IPS-18a (cell line): ENCODE measurements at regions not wholly inside any gene's neighbourhood (a gene's known extent, or its start where the extent isn't known, plus 50 kb on each side); places are given as distances from the start of the nearest gene placed in this dataset.

ENCODE experiments used
- H3K27ac ChIP-seq: one replicate; pipeline ENCODE4 v1.5.1; 2013; ENCODE audit warnings: low read length
- H3K27me3 ChIP-seq: one replicate; pipeline ENCODE4 v1.6.1; 2013; ENCODE audit warnings: mild to moderate bottlenecking, low read length; ENCODE audit not compliant: control insufficient read depth, insufficient read depth
- H3K36me3 ChIP-seq: one replicate; pipeline ENCODE4 v1.6.1; 2013; ENCODE audit warnings: low read depth, low read length; ENCODE audit not compliant: control insufficient read depth
- H3K4me1 ChIP-seq: one replicate; pipeline ENCODE4 v1.6.1; 2013; ENCODE audit warnings: low read depth, low read length; ENCODE audit not compliant: control insufficient read depth
- H3K4me3 ChIP-seq: one replicate; pipeline ENCODE4 v1.5.1; 2013; ENCODE audit warnings: low read length
- H3K9ac ChIP-seq: one replicate; pipeline ENCODE4 v1.6.1; 2013; ENCODE audit warnings: mild to moderate bottlenecking, low read length, moderate library complexity
- H3K9me3 ChIP-seq: one replicate; pipeline ENCODE4 v1.6.1; 2013; ENCODE audit warnings: low read depth, low read length; ENCODE audit not compliant: control insufficient read depth

DNA sequence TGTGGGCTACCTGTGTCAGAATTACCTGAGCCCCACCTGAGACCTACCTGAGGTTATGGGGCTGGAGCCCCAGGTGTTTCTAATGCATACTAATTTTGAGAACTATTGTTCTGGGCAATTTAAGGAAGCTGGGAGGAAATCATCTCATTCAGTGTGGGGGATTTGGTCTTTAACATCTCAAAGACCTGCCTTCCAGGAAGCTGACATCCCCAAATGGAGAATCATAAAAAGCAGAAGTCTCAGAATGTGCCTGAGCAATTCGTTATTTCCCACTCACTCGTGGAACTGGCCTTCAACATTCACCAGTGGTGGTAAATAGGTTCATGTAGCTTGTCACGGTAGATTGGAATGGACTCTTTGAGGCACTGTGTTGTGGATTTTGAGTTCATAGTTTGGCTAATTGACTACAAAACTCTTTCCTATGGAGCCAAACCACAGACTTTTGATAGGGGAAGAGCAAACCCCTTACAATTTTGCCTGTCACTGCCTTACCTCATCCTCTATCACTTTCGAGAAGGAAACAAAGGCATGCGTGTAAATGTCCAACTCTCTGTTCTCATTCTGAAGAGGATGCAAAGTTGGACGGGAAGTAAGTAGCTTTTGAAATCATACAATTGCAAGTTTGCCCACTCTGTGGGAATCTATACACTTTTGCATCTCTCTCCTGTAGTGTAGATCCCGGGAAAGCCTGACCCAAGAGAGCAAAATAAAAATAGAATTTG, 521.0 kb upstream of the MDFIC2 start:
- no peaks in the 10 kb centered on the region for H3K36me3 ChIP-seq
- H3K4me1 ChIP-seq = peaks cover 14% of the 10 kb centered on the region
- no peaks in the 10 kb centered on the region for H3K9me3 ChIP-seq
- no peak overlapping the region for H3K9ac ChIP-seq
- no peak overlapping the region for H3K27ac ChIP-seq
- H3K27me3 ChIP-seq = no peaks in the 10 kb centered on the region
- no peak overlapping the region for H3K4me3 ChIP-seq

DNA sequence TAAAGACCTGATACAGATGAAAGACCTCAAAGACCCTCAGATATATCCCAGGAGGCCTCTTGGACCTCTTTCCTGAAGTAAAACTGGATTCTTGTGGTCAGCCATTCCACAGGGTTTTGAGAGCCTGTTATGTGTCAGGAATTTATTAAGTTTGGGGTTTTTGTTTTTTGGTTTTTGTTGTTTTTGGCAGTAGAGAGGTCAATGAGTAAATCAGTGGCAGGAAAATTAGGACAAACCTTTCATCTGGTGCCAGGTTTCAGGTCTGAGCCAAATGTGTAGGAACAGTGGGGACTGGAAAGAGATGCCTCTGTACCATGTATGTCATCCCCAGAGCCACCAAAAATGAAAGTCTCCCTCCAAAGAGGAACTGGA, 520.4 kb upstream of the MDFIC2 start:
- Histone ChIP-seq H3K36me3 (no peaks in the 10 kb centered on the region), H3K4me1 (peaks cover 14% of the 10 kb centered on the region), H3K9me3 (no peaks in the 10 kb centered on the region), H3K27ac (no peak overlapping the region), H3K9ac (no peak overlapping the region), H3K27me3 (no peaks in the 10 kb centered on the region), H3K4me3 (no peak overlapping the region)

DNA sequence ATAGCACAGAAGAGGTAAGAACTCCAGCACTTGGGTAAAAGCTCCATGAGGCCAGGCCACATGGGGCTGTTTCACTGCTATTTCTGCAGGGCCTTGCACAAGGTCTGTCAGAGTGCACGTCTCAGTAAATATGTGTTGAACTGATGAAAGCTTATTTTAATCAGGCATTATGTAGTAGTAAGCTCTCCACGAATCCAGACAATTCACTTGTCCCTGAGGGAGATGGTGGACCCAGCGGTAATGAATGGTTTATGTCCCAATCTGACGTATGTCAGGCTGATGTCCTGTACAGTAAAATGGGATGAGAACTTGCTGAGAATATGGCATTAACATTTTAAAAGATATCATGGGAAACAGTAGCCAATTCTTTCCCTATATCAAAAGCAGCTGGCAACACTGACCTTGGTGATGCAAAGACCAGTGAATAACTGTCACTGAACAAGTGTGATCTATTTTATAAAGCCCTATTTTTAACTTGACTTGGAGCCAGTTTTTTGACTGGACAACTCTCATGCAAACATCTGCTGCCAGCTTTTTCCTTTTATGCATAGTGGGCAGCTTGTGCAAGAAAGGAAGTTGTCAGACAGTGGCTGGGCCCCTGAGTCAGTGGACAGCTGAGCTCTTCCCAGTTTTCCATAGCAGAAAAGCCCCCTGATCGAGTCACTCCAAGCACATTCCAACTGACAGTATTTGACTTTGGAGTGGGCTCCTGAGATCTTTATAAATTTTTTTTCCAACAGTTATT, 519.8 kb upstream of the MDFIC2 start:
- no peak overlapping the region for H3K4me3 ChIP-seq
- H3K27me3 ChIP-seq = no peaks in the 10 kb centered on the region
- no peak overlapping the region for H3K9ac ChIP-seq
- H3K4me1 ChIP-seq = peaks cover 14% of the 10 kb centered on the region
- H3K27ac ChIP-seq = no peak overlapping the region
- H3K9me3 ChIP-seq = no peaks in the 10 kb centered on the region
- H3K36me3 ChIP-seq = no peaks in the 10 kb centered on the region

- Histone ChIP-seq H3K4me3 (no peak overlapping the region), H3K4me1 (peaks cover 14% of the 10 kb centered on the region), H3K27me3 (no peaks in the 10 kb centered on the region), H3K9ac (no peak overlapping the region), H3K27ac (no peak overlapping the region), H3K36me3 (no peaks in the 10 kb centered on the region), H3K9me3 (no peaks in the 10 kb centered on the region)
Measured at GRCh38 chr3:70829092-70829491, 516.7 kb upstream of the MDFIC2 start.

DNA sequence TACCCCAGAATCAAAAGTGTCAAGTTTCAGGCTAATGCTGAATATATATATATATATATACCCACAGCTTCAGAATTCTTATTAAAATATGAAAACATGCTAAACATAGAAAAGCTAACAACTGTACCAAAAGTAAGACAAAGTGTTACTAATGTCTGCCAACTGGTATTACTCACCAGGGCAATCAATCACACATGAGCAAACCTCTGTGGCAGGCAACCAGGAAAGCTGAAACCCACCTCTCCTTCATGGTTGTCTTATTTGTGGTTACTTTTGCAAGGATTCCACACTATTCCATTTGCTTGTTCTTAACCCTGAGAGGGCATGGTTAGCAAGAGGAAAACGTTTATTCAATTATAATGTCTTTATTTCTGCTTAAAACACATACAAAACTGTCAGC, 512.3 kb upstream of the MDFIC2 start:
- no peaks in the 10 kb centered on the region for H3K36me3 ChIP-seq
- H3K4me3 ChIP-seq = no peak overlapping the region
- H3K27ac ChIP-seq = no peak overlapping the region
- peaks cover 6% of the 10 kb centered on the region for H3K4me1 ChIP-seq
- H3K27me3 ChIP-seq = no peaks in the 10 kb centered on the region
- H3K9me3 ChIP-seq = no peaks in the 10 kb centered on the region
- H3K9ac ChIP-seq = no peak overlapping the region

GRCh38 chr3:70824078-70824477, 511.6 kb upstream of the MDFIC2 start:
- Histone ChIP-seq H3K36me3 (no peaks in the 10 kb centered on the region), H3K9me3 (no peaks in the 10 kb centered on the region), H3K4me1 (peaks cover 6% of the 10 kb centered on the region), H3K4me3 (no peak overlapping the region), H3K27ac (no peak overlapping the region), H3K9ac (no peak overlapping the region), H3K27me3 (no peaks in the 10 kb centered on the region)

- H3K4me1 ChIP-seq = peaks cover 6% of the 10 kb centered on the region
- H3K27ac ChIP-seq = no peak overlapping the region
- H3K4me3 ChIP-seq = no peak overlapping the region
- no peaks in the 10 kb centered on the region for H3K9me3 ChIP-seq
- no peaks in the 10 kb centered on the region for H3K36me3 ChIP-seq
- no peaks in the 10 kb centered on the region for H3K27me3 ChIP-seq
- H3K9ac ChIP-seq = no peak overlapping the region
Measured at GRCh38 chr3:70823622-70824021, 511.2 kb upstream of the MDFIC2 start.

DNA sequence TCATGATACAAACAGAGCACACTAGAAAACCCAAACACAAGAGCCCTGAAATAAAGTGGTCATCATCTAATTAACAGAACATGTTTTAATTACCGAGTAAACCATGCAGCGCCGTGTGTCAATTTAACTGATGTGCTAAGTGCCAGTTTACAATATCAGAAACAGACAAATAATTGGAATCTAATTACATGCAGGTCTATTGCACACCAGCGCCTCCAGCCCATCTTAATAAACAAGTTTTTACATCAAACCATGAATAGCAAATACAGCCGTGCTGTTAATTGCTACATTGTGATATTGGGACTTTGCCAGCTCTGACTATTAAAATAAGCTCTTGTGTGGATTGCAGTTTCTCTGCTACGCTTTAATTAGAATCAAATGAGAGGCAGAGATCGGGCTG, 510.2 kb upstream of the MDFIC2 start:
- H3K9ac ChIP-seq = no peak overlapping the region
- H3K27ac ChIP-seq = no peak overlapping the region
- H3K36me3 ChIP-seq = no peaks in the 10 kb centered on the region
- peaks cover 6% of the 10 kb centered on the region for H3K4me1 ChIP-seq
- no peaks in the 10 kb centered on the region for H3K9me3 ChIP-seq
- no peaks in the 10 kb centered on the region for H3K27me3 ChIP-seq
- no peak overlapping the region for H3K4me3 ChIP-seq

GRCh38 chr3:70821602-70822001, 509.2 kb upstream of the MDFIC2 start:
- Histone ChIP-seq H3K27ac (no peak overlapping the region), H3K27me3 (no peaks in the 10 kb centered on the region), H3K4me3 (no peak overlapping the region), H3K9me3 (peaks cover 1% of the 10 kb centered on the region), H3K36me3 (no peaks in the 10 kb centered on the region), H3K9ac (no peak overlapping the region), H3K4me1 (peaks cover 6% of the 10 kb centered on the region)

DNA sequence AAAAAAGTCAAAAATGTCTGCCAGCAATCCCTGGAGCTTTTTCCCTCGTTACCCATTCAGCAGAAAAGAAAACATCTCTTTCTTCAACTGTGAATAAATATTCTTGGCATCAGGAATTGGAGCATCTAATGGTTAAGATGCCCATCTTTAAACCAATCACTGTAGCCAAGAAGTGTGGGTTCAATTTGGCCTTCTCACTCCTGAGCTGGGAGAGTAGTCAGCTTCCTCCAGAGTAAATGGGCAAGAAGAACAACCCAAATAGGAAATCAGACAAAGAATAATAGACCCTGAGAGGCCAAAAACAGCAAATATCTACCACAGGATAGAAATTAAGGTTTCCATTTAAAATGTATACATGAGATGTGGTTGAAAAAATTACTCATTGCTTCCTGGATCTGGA, 508.0 kb upstream of the MDFIC2 start:
- H3K4me1 ChIP-seq = peaks cover 6% of the 10 kb centered on the region
- H3K9me3 ChIP-seq = peaks cover 6% of the 10 kb centered on the region
- H3K36me3 ChIP-seq = no peaks in the 10 kb centered on the region
- H3K27me3 ChIP-seq = no peaks in the 10 kb centered on the region
- no peak overlapping the region for H3K4me3 ChIP-seq
- H3K27ac ChIP-seq = no peak overlapping the region
- H3K9ac ChIP-seq = no peak overlapping the region

GRCh38 chr3:70818145-70818544, 505.7 kb upstream of the MDFIC2 start:
- H3K4me1 ChIP-seq = peaks cover 6% of the 10 kb centered on the region
- H3K9me3 ChIP-seq = peaks cover 6% of the 10 kb centered on the region
- no peak overlapping the region for H3K4me3 ChIP-seq
- no peak overlapping the region for H3K27ac ChIP-seq
- H3K36me3 ChIP-seq = no peaks in the 10 kb centered on the region
- no peak overlapping the region for H3K9ac ChIP-seq
- H3K27me3 ChIP-seq = no peaks in the 10 kb centered on the region

DNA sequence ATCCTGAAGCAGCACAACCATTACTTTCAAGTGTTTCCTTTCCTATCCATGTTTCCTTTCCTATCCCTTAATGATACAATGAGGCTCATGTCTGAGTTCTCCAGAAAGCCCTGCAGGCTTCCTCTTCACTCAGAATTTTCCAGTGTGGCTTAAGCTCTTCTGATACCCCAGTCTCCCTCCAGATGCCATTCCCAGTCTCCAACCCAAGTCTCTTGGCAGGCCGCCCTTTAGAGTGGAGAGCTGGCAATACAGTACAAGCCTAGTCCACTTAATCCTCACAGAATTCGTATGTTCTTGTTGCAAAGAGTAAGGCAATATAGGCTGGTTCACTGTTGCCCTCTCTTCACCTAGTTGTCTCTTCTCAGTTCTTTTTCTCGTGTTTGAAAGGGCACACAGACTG, 503.9 kb upstream of the MDFIC2 start:
- H3K36me3 ChIP-seq = no peaks in the 10 kb centered on the region
- H3K4me3 ChIP-seq = no peak overlapping the region
- H3K9ac ChIP-seq = no peak overlapping the region
- no peak overlapping the region for H3K27ac ChIP-seq
- no peaks in the 10 kb centered on the region for H3K27me3 ChIP-seq
- H3K4me1 ChIP-seq = no peaks in the 10 kb centered on the region
- peaks cover 6% of the 10 kb centered on the region for H3K9me3 ChIP-seq
